ENCODE measurements at regions not wholly inside any gene's neighbourhood (a gene's known extent, or its start where the extent isn't known, plus 50 kb on each side); places are given as distances from the start of the nearest gene placed in this dataset.

DNA sequence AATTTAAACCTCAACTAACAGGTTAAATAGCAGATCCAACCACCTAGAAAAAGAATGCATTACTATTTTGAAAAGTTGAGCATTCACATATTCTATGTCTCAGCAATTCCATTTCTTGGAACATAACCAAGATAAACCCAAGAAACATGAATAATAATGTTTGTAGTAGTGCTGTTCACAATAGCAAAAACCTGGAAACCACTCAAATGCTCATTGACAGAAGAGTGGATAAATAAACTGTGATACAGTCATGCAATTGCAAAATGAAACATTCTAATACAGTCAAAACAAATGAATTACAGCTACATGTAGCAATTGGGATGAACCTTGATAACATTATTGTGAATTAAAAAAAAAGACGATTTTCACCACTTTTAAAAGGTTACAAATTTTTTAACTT is 162.8 kb upstream of the TMEM45B start:
- DNase-seq (ENCODE audit: low spot score) = no peak
- TF ChIP-seq, protein P1, sequence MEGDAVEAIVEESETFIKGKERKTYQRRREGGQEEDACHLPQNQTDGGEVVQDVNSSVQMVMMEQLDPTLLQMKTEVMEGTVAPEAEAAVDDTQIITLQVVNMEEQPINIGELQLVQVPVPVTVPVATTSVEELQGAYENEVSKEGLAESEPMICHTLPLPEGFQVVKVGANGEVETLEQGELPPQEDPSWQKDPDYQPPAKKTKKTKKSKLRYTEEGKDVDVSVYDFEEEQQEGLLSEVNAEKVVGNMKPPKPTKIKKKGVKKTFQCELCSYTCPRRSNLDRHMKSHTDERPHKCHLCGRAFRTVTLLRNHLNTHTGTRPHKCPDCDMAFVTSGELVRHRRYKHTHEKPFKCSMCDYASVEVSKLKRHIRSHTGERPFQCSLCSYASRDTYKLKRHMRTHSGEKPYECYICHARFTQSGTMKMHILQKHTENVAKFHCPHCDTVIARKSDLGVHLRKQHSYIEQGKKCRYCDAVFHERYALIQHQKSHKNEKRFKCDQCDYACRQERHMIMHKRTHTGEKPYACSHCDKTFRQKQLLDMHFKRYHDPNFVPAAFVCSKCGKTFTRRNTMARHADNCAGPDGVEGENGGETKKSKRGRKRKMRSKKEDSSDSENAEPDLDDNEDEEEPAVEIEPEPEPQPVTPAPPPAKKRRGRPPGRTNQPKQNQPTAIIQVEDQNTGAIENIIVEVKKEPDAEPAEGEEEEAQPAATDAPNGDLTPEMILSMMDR (IDR thresholded peaks at IDR 0.05; ENCODE audit: extremely low read depth, missing control alignments) = no peak

DNA sequence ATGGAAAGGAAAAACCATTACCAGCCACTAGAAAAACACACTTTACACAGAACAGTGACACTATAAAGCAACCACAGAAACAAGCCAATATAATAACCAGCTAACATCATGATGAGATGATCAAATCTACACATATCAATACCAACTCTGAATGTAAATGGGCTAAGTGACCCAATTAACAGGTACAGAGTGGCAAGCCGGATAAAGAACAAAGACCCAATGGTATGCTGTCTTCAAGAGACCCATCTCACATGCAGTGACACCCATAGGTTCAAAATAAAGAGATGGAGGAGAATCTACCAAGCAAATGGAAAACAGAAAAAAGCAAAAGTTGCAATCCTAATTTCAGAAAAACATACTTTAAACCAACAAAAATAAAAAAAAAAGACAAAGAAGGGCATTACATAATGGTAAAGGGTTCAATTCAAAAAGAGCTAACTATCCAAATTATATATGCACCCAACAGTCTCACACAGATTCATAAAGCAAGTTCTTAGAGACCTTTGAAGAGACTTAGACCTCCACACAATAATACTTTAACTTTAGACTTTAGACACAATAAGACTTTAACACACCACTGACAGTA is 160.3 kb upstream of the TMEM45B start:
- DNase-seq (ENCODE audit: low spot score) = no peak
- TF ChIP-seq, protein P1 (IDR thresholded peaks at IDR 0.05; ENCODE audit: extremely low read depth, missing control alignments) = no peak

DNA sequence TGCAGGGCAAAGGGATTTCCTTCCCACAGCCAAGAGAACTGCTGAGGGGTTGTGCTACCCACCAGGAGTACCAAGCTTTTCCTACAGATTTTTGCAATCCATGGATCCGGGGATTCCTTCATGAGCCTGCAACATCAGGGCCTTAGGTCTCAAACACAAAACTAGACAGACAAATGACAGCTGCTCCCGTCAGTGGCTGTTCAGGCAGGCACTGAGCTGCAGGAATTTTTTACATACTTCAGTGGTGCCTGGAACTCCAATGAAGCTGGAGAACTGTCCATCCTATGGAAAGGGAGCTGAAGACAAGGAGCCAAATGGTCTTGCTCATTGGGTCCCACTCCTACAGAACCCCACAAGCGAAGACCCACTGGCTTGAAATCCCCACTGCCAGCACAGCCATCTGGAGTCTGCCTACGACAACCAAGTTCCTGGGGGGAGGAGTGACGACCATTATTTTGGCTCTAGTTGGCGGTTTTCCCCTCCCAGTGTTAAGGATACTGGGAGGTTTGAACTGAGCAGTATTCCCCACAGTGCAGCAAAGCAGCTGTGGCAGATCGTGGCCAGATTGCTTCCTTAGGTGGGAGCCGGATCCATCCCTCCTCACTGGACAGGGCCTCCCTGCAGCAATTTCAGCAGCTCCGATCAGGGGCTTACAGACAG is 157.7 kb upstream of the TMEM45B start:
- no peak for DNase-seq (ENCODE audit: low spot score)
- TF ChIP-seq, protein P1 (IDR thresholded peaks at IDR 0.05; ENCODE audit: extremely low read depth, missing control alignments) = no peak

DNA sequence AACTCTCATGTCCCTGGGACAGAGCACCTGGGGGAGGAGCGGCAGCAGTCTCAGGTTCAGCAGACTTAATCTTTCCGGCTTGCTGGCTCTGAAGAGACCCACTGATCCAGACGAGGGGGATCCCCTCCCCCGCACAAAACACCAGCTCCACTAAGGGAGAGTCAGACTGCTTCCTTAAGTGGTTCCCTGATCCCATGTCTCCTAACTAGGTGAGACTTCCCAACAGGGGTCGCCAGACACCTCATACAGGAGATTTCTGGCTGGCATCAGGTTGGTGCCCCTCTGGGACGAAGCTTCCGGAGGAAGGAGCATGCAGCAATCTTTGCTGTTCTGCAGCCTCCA is 157.2 kb upstream of the TMEM45B start:
- TF ChIP-seq, protein P1 (IDR thresholded peaks at IDR 0.05; ENCODE audit: extremely low read depth, missing control alignments) = no peak
- no peak for DNase-seq (ENCODE audit: low spot score)

DNA sequence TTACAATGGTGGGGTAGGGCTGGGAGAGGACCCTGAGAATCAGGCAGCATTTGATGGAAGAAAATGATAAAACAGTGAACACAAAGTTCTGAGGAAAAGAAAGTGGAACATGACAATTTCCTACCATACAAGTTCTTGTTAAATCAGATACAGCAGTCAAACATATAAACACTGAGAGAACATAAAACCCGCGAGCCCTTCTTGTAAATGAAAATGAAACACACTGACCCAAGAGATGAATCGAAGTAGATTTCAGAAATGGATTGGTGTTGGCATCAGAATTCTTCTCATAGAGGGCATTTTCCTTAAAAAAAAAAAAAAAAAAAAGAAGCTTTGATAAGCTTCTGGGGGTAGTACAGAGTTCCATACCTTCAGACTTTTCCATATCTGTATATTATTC is 134.7 kb upstream of the TMEM45B start:
- TF ChIP-seq, protein P1 (IDR thresholded peaks at IDR 0.05; ENCODE audit: extremely low read depth, missing control alignments) = no peak
- no peak for DNase-seq (ENCODE audit: low spot score)

DNA sequence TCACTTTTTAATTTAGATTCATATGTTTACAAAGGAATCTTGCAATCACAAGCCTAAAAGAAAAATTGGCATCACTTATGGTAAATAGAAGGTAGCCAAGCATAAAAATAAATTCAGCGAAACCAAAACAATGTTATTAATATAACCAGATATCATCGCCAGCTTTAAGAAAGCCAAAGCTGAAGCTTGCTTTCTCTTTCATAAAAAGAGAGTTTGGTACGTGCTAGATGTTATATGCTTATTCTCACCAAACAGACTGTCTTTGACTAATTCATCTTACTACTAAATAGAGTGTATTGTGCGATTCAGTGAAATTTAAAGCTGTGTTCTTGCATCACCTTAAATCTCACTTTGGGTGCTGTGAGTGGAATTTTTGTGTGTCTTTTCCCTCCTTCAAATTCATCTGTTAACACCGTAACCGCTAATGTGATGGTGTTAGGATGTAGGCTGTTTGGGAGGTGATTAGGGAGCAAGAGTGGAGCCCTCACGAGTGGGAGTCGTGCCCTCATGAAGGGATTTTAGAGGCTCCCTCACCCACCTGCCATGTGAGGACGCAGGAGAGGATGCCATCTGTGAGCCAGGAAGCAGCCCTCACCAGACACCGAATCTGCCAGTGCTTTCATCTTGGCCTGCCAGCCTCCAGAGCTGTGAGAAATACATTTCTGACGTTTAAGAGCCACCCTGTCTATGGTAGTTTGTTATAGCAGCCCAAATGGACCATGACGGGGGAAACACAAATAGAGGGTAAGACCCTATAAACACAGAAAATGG is 134.1 kb upstream of the TMEM45B start:
- no peak for DNase-seq (ENCODE audit: low spot score)
- TF ChIP-seq, protein P1 (IDR thresholded peaks at IDR 0.05; ENCODE audit: extremely low read depth, missing control alignments) = no peak

DNA sequence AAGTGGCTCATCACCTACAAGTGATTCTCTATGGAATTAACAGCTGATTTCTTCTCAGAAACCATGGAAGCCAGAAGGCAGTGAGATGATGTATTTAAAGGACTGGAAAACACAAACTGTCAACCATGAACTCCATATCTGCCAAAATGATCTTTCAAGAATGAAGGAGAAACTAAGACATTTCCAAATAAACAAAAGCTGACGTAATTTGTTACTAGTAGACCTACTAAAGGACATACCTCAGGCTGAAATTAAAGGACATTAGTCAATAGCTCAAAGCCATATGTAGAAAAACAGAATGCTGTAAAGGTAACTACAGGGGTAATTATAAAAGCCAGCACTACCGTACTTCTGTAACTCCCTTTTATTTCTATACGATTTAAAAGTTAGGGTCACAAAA is 129.4 kb upstream of the TMEM45B start:
- TF ChIP-seq, protein P1 (IDR thresholded peaks at IDR 0.05; ENCODE audit: extremely low read depth, missing control alignments) = no peak
- no peak for DNase-seq (ENCODE audit: low spot score)

Measured in GM20000 (cell line).